Peyer's patch (tissue), 4 donors: ENCODE measurements at regions not wholly inside any gene's neighbourhood (a gene's known extent, or its start where the extent isn't known, plus 50 kb on each side); places are given as distances from the start of the nearest gene placed in this dataset.
"Not testable (repeated sequence)": the region's sequence is repeated elsewhere in the genome, so short reads cannot be mapped to it uniquely, and the experiment has no call there.

Experiments used
- DNase-seq, 3 donors: peaks; one replicate each; pipeline ENCODE4 v3.0.0-alpha.2; 2017 to 2019
- H3K27ac ChIP-seq, 4 donors: fragments of 200-600 bp; sonication (generic); one replicate each; pipeline ENCODE4 v1.5.1; 2016 to 2019
- H3K27me3 ChIP-seq, 2 donors: fragments of 200-600 bp; sonication (generic); one replicate each; pipeline ENCODE4 v1.5.1; 2019
- H3K36me3 ChIP-seq, 3 donors: fragments of 200-600 bp; sonication (generic); one replicate each; pipeline ENCODE4 v1.5.1; 2016 to 2019
- H3K4me1 ChIP-seq, 4 donors: fragments of 200-600 bp; sonication (generic); one replicate each; pipeline ENCODE4 v1.5.1; 2016 to 2019
- H3K4me3 ChIP-seq, 4 donors: fragments of 200-600 bp; sonication (generic); 1 replicate in 3 of 4; 2 replicates in 1 of 4; pipeline ENCODE4 v1.5.1; 2016 to 2019; ENCODE audit warnings: mild to moderate bottlenecking in 1 of 4
- H3K9me3 ChIP-seq, 4 donors: fragments of 200-600 bp; sonication (generic); one replicate each; pipeline ENCODE4 v1.5.1; 2016 to 2019; ENCODE audit warnings: mild to moderate bottlenecking in 1 of 4
- CTCF ChIP-seq, 6 experiments: fragments of 450-650 bp in 4 of 6; fragments of 200-600 bp in 2 of 6; sonication (generic) in 1 of 6; IDR thresholded peaks; one replicate each; pipeline ENCODE4 v1.5.1; 2017 to 2019; ENCODE audit warnings: antibody characterized with exemption in 6 of 6, mild to moderate bottlenecking in 3 of 6, moderate library complexity in 1 of 6
- POLR2A ChIP-seq, 2 donors: fragments of 450-650 bp; IDR thresholded peaks; one replicate each; pipeline ENCODE4 v1.5.1; 2017; ENCODE audit warnings: antibody characterized with exemption in 2 of 2, mild to moderate bottlenecking in 2 of 2, moderate library complexity in 2 of 2

DNA sequence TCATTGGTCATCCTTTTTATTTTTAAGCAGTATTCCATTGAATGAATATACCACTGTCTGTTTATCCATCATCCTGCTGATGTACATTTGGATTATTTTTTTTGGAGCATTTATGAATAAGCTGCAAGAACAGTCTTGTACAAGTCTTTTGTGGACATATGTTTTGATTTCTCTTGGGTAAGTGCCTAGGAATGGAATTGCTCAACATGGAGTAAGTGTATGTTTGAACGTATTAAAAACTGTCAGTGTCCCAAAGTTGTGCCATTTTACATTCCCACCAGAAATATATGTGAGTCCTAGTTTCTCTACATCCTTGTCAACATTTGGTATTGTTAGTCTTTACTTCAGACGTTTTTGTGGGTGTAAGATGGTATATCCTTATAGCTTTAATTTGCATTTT is 287.0 kb upstream of the POF1B start:
- no peaks in the 10 kb centered on the region for H3K4me1 ChIP-seq
- H3K27ac ChIP-seq, result no peak overlapping the region
- no peaks in the 10 kb centered on the region for H3K36me3 ChIP-seq
- H3K27me3 ChIP-seq, result no peaks in the 10 kb centered on the region
- TF ChIP-seq POLR2A (IDR thresholded peaks at IDR 0.05) (no peak), CTCF (IDR thresholded peaks at IDR 0.05) (no peak)
- H3K9me3 ChIP-seq, result no peaks in the 10 kb centered on the region
- DNase-seq, result no peak
- H3K4me3 ChIP-seq, result no peak overlapping the region

GRCh38 chrX:85663970-85664369 is 284.5 kb upstream of the POF1B start:
- not testable (repeated sequence) for DNase-seq, H3K27ac ChIP-seq, H3K4me3 ChIP-seq, H3K36me3 ChIP-seq, H3K27me3 ChIP-seq, H3K4me1 ChIP-seq, H3K9me3 ChIP-seq

DNA sequence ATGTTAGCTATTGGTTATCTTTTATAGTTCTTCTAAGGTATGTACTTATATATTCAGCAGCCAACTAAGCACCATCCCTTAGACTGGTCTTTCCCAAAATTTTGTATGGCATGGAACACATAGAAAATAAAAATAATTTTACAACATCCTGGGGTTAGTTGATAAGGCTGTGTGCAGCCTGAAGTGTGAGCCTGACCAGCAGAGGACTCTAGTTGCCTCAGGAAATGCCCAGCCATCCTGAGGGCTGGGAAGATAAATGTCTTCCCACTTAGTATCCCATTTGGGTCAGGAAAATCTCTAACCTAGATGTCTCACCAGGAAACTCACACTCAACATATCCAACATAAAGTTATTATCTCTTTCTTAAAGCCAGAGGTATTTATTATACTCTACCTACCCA is 251.4 kb upstream of the POF1B start:
- H3K27me3 ChIP-seq, result no peaks in the 10 kb centered on the region
- H3K27ac ChIP-seq, result no peak overlapping the region
- no peaks in the 10 kb centered on the region for H3K36me3 ChIP-seq
- no peaks in the 10 kb centered on the region for H3K9me3 ChIP-seq
- no peak for DNase-seq
- H3K4me1 ChIP-seq, result no peaks in the 10 kb centered on the region
- no peak for TF ChIP-seq POLR2A (IDR thresholded peaks at IDR 0.05)
- TF ChIP-seq CTCF (IDR thresholded peaks at IDR 0.05), result no peak
- H3K4me3 ChIP-seq, result no peak overlapping the region

DNA sequence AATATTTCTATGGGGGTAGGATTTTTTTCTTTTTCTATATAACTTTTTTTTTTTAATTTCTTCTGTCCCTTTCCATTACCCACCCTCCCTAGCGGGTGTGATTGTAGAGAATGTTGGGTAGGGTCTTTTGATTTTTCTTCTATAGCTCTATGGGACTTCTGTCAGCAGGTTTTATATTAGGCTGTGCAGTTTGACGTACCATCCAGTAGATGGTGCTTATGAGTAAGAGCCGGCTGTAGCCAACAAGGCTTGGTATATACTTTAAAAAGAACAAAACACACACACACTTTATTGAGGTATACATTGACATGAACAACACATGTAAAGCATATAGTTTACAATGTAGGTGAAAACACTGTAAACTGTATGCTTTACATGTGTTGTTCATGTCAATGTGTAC is 247.9 kb upstream of the POF1B start:
- Histone ChIP-seq H3K36me3 (no peaks in the 10 kb centered on the region), H3K9me3 (no peaks in the 10 kb centered on the region), H3K4me3 (no peak overlapping the region), H3K4me1 (no peaks in the 10 kb centered on the region), H3K27ac (no peak overlapping the region), H3K27me3 (no peaks in the 10 kb centered on the region)
- TF ChIP-seq CTCF (IDR thresholded peaks at IDR 0.05) (no peak), POLR2A (IDR thresholded peaks at IDR 0.05) (no peak)
- DNase-seq, result no peak

GRCh38 chrX:85622635-85623034 is 243.2 kb upstream of the POF1B start:
- Histone ChIP-seq H3K9me3 (no peaks in the 10 kb centered on the region), H3K4me3 (no peak overlapping the region), H3K4me1 (no peaks in the 10 kb centered on the region), H3K36me3 (no peaks in the 10 kb centered on the region), H3K27me3 (no peaks in the 10 kb centered on the region), H3K27ac (no peak overlapping the region)
- TF ChIP-seq POLR2A (IDR thresholded peaks at IDR 0.05), result no peak
- no peak for TF ChIP-seq CTCF (IDR thresholded peaks at IDR 0.05)
- no peak for DNase-seq

DNA sequence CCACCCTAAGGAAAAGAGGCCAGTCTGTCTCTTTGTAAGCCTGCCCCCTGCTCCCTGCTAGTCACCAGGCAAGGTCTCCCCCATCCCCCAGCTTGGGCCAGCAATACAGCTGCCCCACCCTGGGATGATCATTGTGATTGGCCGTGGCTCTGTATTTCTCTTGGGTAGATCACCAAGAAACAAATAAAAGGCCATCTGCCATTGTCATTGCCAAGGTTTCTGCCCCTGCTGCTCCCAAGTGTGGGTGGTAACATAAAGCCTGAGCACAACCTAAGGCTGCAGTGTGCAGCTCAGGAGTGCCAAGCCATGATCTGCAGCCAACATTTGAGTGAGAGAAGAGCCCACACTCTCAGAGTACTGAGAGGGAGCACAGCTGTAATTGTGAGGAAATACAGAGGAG is 241.0 kb upstream of the POF1B start:
- DNase-seq, result no peak
- no peaks in the 10 kb centered on the region for H3K36me3 ChIP-seq

More for the DNA sequence above, 241.0 kb upstream of the POF1B start:
- no peak overlapping the region for H3K4me3 ChIP-seq
- TF ChIP-seq CTCF (IDR thresholded peaks at IDR 0.05) (no peak), POLR2A (IDR thresholded peaks at IDR 0.05) (no peak)
- H3K27ac ChIP-seq, result no peak overlapping the region
- no peaks in the 10 kb centered on the region for H3K4me1 ChIP-seq
- no peaks in the 10 kb centered on the region for H3K27me3 ChIP-seq
- H3K9me3 ChIP-seq, result no peaks in the 10 kb centered on the region
